ENCODE measurements at regions not wholly inside any gene's neighbourhood (a gene's known extent, or its start where the extent isn't known, plus 50 kb on each side); places are given as distances from the start of the nearest gene placed in this dataset.

DNA sequence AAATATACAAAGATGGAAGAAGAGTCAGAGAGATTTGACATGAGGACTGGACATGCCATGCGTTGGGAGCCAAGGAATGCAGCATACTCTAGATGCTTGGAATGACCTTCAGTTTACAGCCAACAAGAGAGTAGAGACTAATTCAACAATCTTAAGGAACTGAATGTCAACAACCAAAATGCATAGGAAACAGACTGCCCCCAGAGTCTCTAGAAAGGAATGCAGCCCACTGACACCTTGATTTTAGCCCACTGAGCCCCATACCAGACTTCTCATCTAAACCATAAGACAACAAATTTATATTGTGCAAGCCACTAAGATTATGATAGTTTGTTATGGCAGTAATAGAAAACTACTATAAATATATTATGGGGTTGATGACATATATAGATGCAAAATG, 611.2 kb downstream of the RPS29 start:
- Histone ChIP-seq H3K36me3 (ENCODE audit: control insufficient read depth in 4 of 4, insufficient read depth in 3 of 4, low read depth in 1 of 4, low read length in 3 of 4) (no peaks in the 10 kb centered on the region), H3K9me3 (ENCODE audit: control insufficient read depth in 4 of 4, low read length in 3 of 4) (no peaks in the 10 kb centered on the region), H3K9ac (ENCODE audit: low read depth in 1 of 2, low read length in 2 of 2) (no peak overlapping the region), H3K27me3 (ENCODE audit: control insufficient read depth in 4 of 4, insufficient read depth in 4 of 4, low read length in 3 of 4) (no peaks in the 10 kb centered on the region), H3K4me3 (ENCODE audit: low read depth in 1 of 3, low read length in 3 of 3) (no peak overlapping the region), H3K4me1 (ENCODE audit: control insufficient read depth in 4 of 4, insufficient read depth in 4 of 4, low read length in 3 of 4) (no peaks in the 10 kb centered on the region), H3K27ac (ENCODE audit: low read depth in 1 of 2, low read length in 2 of 2) (no peak overlapping the region)
- WGBS, result 90% methylated on average over 1 of the region's 1 CpG
- DNase-seq (ENCODE audit: low spot score), result no peak
- TF ChIP-seq NR2F2 (IDR thresholded peaks at IDR 0.05), result no peak
- TF ChIP-seq YY1 (IDR thresholded peaks at IDR 0.05), result no peak
- TF ChIP-seq JUND (IDR thresholded peaks at IDR 0.05), result no peak
- TF ChIP-seq RXRA (IDR thresholded peaks at IDR 0.05), result no peak
- TF ChIP-seq FOXA1 (IDR thresholded peaks at IDR 0.05), result no peak
- TF ChIP-seq, protein P1, sequence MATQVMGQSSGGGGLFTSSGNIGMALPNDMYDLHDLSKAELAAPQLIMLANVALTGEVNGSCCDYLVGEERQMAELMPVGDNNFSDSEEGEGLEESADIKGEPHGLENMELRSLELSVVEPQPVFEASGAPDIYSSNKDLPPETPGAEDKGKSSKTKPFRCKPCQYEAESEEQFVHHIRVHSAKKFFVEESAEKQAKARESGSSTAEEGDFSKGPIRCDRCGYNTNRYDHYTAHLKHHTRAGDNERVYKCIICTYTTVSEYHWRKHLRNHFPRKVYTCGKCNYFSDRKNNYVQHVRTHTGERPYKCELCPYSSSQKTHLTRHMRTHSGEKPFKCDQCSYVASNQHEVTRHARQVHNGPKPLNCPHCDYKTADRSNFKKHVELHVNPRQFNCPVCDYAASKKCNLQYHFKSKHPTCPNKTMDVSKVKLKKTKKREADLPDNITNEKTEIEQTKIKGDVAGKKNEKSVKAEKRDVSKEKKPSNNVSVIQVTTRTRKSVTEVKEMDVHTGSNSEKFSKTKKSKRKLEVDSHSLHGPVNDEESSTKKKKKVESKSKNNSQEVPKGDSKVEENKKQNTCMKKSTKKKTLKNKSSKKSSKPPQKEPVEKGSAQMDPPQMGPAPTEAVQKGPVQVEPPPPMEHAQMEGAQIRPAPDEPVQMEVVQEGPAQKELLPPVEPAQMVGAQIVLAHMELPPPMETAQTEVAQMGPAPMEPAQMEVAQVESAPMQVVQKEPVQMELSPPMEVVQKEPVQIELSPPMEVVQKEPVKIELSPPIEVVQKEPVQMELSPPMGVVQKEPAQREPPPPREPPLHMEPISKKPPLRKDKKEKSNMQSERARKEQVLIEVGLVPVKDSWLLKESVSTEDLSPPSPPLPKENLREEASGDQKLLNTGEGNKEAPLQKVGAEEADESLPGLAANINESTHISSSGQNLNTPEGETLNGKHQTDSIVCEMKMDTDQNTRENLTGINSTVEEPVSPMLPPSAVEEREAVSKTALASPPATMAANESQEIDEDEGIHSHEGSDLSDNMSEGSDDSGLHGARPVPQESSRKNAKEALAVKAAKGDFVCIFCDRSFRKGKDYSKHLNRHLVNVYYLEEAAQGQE (IDR thresholded peaks at IDR 0.05), result no peak
- TF ChIP-seq, protein P2, sequence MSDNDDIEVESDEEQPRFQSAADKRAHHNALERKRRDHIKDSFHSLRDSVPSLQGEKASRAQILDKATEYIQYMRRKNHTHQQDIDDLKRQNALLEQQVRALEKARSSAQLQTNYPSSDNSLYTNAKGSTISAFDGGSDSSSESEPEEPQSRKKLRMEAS (IDR thresholded peaks at IDR 0.05), result no peak
- TF ChIP-seq, protein P3, sequence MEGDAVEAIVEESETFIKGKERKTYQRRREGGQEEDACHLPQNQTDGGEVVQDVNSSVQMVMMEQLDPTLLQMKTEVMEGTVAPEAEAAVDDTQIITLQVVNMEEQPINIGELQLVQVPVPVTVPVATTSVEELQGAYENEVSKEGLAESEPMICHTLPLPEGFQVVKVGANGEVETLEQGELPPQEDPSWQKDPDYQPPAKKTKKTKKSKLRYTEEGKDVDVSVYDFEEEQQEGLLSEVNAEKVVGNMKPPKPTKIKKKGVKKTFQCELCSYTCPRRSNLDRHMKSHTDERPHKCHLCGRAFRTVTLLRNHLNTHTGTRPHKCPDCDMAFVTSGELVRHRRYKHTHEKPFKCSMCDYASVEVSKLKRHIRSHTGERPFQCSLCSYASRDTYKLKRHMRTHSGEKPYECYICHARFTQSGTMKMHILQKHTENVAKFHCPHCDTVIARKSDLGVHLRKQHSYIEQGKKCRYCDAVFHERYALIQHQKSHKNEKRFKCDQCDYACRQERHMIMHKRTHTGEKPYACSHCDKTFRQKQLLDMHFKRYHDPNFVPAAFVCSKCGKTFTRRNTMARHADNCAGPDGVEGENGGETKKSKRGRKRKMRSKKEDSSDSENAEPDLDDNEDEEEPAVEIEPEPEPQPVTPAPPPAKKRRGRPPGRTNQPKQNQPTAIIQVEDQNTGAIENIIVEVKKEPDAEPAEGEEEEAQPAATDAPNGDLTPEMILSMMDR (IDR thresholded peaks at IDR 0.05; ENCODE audit: low read depth, low read length, missing input control), result no peak
- no peak for TF ChIP-seq HNF4G (IDR thresholded peaks at IDR 0.05)
- TF ChIP-seq EGR1 (IDR thresholded peaks at IDR 0.05; ENCODE audit: low read depth in 2 of 2), result no peak
- no peak for TF ChIP-seq TAF1 (conservative IDR thresholded peaks at IDR 0.05)
- TF ChIP-seq FOXA2 (IDR thresholded peaks at IDR 0.05), result no peak
- TF ChIP-seq SP1 (IDR thresholded peaks at IDR 0.05), result no peak
- no peak for TF ChIP-seq GABPA (IDR thresholded peaks at IDR 0.05 in 1 of 2, conservative IDR thresholded peaks at IDR 0.05 in 1 of 2)
- TF ChIP-seq, protein P4, sequence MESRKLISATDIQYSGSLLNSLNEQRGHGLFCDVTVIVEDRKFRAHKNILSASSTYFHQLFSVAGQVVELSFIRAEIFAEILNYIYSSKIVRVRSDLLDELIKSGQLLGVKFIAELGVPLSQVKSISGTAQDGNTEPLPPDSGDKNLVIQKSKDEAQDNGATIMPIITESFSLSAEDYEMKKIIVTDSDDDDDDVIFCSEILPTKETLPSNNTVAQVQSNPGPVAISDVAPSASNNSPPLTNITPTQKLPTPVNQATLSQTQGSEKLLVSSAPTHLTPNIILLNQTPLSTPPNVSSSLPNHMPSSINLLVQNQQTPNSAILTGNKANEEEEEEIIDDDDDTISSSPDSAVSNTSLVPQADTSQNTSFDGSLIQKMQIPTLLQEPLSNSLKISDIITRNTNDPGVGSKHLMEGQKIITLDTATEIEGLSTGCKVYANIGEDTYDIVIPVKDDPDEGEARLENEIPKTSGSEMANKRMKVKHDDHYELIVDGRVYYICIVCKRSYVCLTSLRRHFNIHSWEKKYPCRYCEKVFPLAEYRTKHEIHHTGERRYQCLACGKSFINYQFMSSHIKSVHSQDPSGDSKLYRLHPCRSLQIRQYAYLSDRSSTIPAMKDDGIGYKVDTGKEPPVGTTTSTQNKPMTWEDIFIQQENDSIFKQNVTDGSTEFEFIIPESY (IDR thresholded peaks at IDR 0.05), result no peak

DNA sequence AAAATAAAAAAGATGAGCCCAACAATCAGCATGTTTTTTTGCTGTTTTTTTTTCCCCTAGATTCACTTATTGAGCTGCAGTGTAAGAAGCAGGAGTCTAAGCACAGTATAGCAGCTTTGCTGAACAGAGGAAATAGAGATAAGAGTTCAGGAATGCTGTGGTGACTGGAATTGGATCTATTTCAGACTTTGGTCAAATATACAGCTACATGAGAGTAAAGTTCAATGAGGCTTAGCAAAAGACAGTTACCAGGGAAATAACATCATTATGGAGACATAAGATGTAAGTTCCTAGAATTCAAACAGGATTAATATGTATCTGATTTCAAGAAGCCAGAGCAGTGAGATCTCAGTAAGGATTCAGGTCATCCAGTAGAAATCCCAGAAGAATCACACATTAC, 613.0 kb downstream of the RPS29 start:
- Histone ChIP-seq H3K4me3 (ENCODE audit: low read depth in 1 of 3, low read length in 3 of 3) (no peak overlapping the region), H3K27ac (ENCODE audit: low read depth in 1 of 2, low read length in 2 of 2) (no peak overlapping the region), H3K4me1 (ENCODE audit: control insufficient read depth in 4 of 4, insufficient read depth in 4 of 4, low read length in 3 of 4) (no peaks in the 10 kb centered on the region), H3K27me3 (ENCODE audit: control insufficient read depth in 4 of 4, insufficient read depth in 4 of 4, low read length in 3 of 4) (no peaks in the 10 kb centered on the region), H3K9ac (ENCODE audit: low read depth in 1 of 2, low read length in 2 of 2) (no peak overlapping the region), H3K36me3 (ENCODE audit: control insufficient read depth in 4 of 4, insufficient read depth in 3 of 4, low read depth in 1 of 4, low read length in 3 of 4) (no peaks in the 10 kb centered on the region), H3K9me3 (ENCODE audit: control insufficient read depth in 4 of 4, low read length in 3 of 4) (no peaks in the 10 kb centered on the region)
- DNase-seq (ENCODE audit: low spot score), result no peak
- TF ChIP-seq FOXA1 (IDR thresholded peaks at IDR 0.05) (no peak), HNF4A (conservative IDR thresholded peaks at IDR 0.05) (peak in 1 of 2 donors; percentile 34)
